Ammon's horn (tissue), 1 donor: ENCODE measurements at regions not wholly inside any gene's neighbourhood (a gene's known extent, or its start where the extent isn't known, plus 50 kb on each side); places are given as distances from the start of the nearest gene placed in this dataset.

Source experiments
- DNase-seq: peaks from one replicate; pipeline ENCODE4 v3.0.0-alpha.2; 2016; ENCODE audit warnings: low spot score

- no peak for DNase-seq
Observed at GRCh38 chr13:73251626-73252265, 192.9 kb downstream of the KLF5 start.

- DNase-seq: no peak
Observed at GRCh38 chr13:73250061-73250460, 191.3 kb downstream of the KLF5 start.

- DNase-seq: no peak
Observed at GRCh38 chr13:73248711-73249580, 190.1 kb downstream of the KLF5 start.

- DNase-seq: no peak
Observed at GRCh38 chr13:73248154-73248553, 189.3 kb downstream of the KLF5 start.

- no peak for DNase-seq
Observed at GRCh38 chr13:73245246-73245645, 186.4 kb downstream of the KLF5 start.

- DNase-seq: no peak
Observed at GRCh38 chr13:73244467-73244866, 185.7 kb downstream of the KLF5 start.

GRCh38 chr13:73242515-73243015 is 183.8 kb downstream of the KLF5 start:
- no peak for DNase-seq

GRCh38 chr13:73240193-73240592 is 181.4 kb downstream of the KLF5 start:
- no peak for DNase-seq

GRCh38 chr13:73235385-73235784 is 176.6 kb downstream of the KLF5 start:
- peak; percentile 27 for DNase-seq

GRCh38 chr13:73231471-73231870 is 172.7 kb downstream of the KLF5 start:
- DNase-seq: no peak

- no peak for DNase-seq
Observed at GRCh38 chr13:73230716-73231115, 171.9 kb downstream of the KLF5 start.

- DNase-seq: no peak
Observed at GRCh38 chr13:73228546-73228945, 169.7 kb downstream of the KLF5 start.

- DNase-seq: no peak
Observed at GRCh38 chr13:73225990-73226389, 167.2 kb downstream of the KLF5 start.

- no peak for DNase-seq
Observed at GRCh38 chr13:73224703-73225102, 165.9 kb downstream of the KLF5 start.

- no peak for DNase-seq
Observed at GRCh38 chr13:73223372-73223781, 164.6 kb downstream of the KLF5 start.

GRCh38 chr13:73222627-73223305 is 164.0 kb downstream of the KLF5 start:
- DNase-seq: no peak

GRCh38 chr13:73220966-73221720 is 162.3 kb downstream of the KLF5 start:
- no peak for DNase-seq

GRCh38 chr13:73218181-73218580 is 159.4 kb downstream of the KLF5 start:
- DNase-seq: no peak

- DNase-seq: no peak
Observed at GRCh38 chr13:73216381-73216831, 157.6 kb downstream of the KLF5 start.

- no peak for DNase-seq
Observed at GRCh38 chr13:73215823-73216222, 157.0 kb downstream of the KLF5 start.

- no peak for DNase-seq
Observed at GRCh38 chr13:73212482-73212881, 153.7 kb downstream of the KLF5 start.
